K562 (cell line): ENCODE measurements at regions not wholly inside any gene's neighbourhood (a gene's known extent, or its start where the extent isn't known, plus 50 kb on each side); places are given as distances from the start of the nearest gene placed in this dataset.

ENCODE experiments used
- ATAC-seq: fragments of 200-7000 bp; cut with Tn5 transposase; 3 replicates; pipeline ENCODE4 v1.9.1; 2020; ENCODE audit warnings: moderate library complexity
- BruUV-seq: library from RNA; stranded (reverse); fragments of 400-500 nt; replicated peaks from 2 replicates; lab custom pipeline; 2021; lab: Mats Ljungman, UMichigan
- CTCF ChIA-PET: fragments of 300-600 bp; formaldehyde crosslinking; extraction: SDS; loops from one replicate; lab custom pipeline; 2021; ENCODE audit warnings: low intra/inter-chr PET ratio; lab: Yijun Ruan, JAX
- POLR2A ChIA-PET: fragments of 300-600, 350-650 bp; sonication (Branson Sonifier 250); formaldehyde crosslinking; extraction: SDS; loops from one replicate; lab custom pipeline; 2021; ENCODE audit warnings: antibody characterized with exemption, inconsistent platforms; lab: Yijun Ruan, JAX
- DNase-seq, 4 experiments: peaks; one replicate each; pipeline versions ENCODE4 v3.0.0 to v3.0.0-alpha.2; 2011 to 2018; ENCODE audit warnings: low spot score in 3 of 4, mixed read lengths in 3 of 4; ENCODE audit errors: extremely low read depth in 1 of 4
- FAIRE-seq: peaks from 2 replicates; lab custom pipeline; 2011; peaks lifted over from hg19 to GRCh38; lab: Jason Lieb, UNC
- H2AFZ ChIP-seq: 2 replicates; pipeline ENCODE4 v1.6.0; 2011; ENCODE audit warnings: low read depth, low read length, control low read depth, inconsistent platforms
- H3K27ac ChIP-seq: fragments of 200-600 bp; 3 replicates; pipeline ENCODE4 v1.8.0; 2011; ENCODE audit warnings: low read depth, mild to moderate bottlenecking, control low read depth, inconsistent platforms, low read length, moderate library complexity, mixed read lengths; ENCODE audit errors: extremely low read depth
- H3K27me3 ChIP-seq, 2 experiments: fragments of 300-600 bp in 1 of 2; 2 replicates in 1 of 2; 3 replicates in 1 of 2; pipeline versions ENCODE4 v1.6.0 to v1.8.0; 2011; ENCODE audit warnings: inconsistent platforms in 2 of 2, low read length in 2 of 2, mild to moderate bottlenecking in 1 of 2, mixed read lengths in 1 of 2, moderate library complexity in 1 of 2; ENCODE audit not compliant: control insufficient read depth in 2 of 2, insufficient read depth in 2 of 2
- H3K36me3 ChIP-seq: fragments of 300-600 bp; 3 replicates; pipeline ENCODE4 v1.8.0; 2011; ENCODE audit warnings: mild to moderate bottlenecking, low read length, inconsistent platforms; ENCODE audit not compliant: control insufficient read depth, insufficient read depth
- H3K4me1 ChIP-seq, 2 experiments: fragments of 200-600 bp in 1 of 2; replicated peaks in 1 of 2; 2 replicates in 1 of 2; 3 replicates in 1 of 2; pipeline versions ENCODE4 v1.5.1 to v1.8.0; 2011; ENCODE audit warnings: inconsistent platforms in 2 of 2, low read length in 2 of 2, mild to moderate bottlenecking in 1 of 2, mixed read lengths in 1 of 2, moderate library complexity in 1 of 2; ENCODE audit not compliant: control insufficient read depth in 2 of 2, insufficient read depth in 2 of 2
- H3K4me2 ChIP-seq: 2 replicates; pipeline ENCODE4 v1.6.1; 2011; ENCODE audit warnings: low read length, control low read depth, inconsistent platforms, mixed read lengths; ENCODE audit not compliant: insufficient read depth
- H3K4me3 ChIP-seq: fragments of 200-600 bp; sonication (generic), shearing (Covaris generic); 2 replicates; pipeline ENCODE4 v1.5.1; 2016; ENCODE audit warnings: control low read depth, inconsistent platforms
- H3K79me2 ChIP-seq: fragments of 200-600 bp; 3 replicates; pipeline ENCODE4 v1.8.0; 2011; ENCODE audit warnings: low read length, inconsistent platforms; ENCODE audit not compliant: control insufficient read depth, insufficient read depth
- H3K9ac ChIP-seq, 2 experiments: 2 replicates each; pipeline versions ENCODE4 v1.6.0 to v1.6.1; 2011; ENCODE audit warnings: low read depth in 2 of 2, low read length in 2 of 2, control low read depth in 1 of 2, inconsistent platforms in 1 of 2, mild to moderate bottlenecking in 1 of 2, mixed read lengths in 1 of 2; ENCODE audit not compliant: insufficient read depth in 1 of 2
- H3K9me1 ChIP-seq: one replicate; pipeline ENCODE4 v1.6.0; 2011; ENCODE audit warnings: inconsistent platforms, mild to moderate bottlenecking, low read length, moderate library complexity; ENCODE audit not compliant: control insufficient read depth, insufficient read depth
- H3K9me3 ChIP-seq: replicated peaks from 2 replicates; pipeline ENCODE4 v1.5.1; 2011; ENCODE audit warnings: low read depth, low read length, inconsistent platforms; ENCODE audit not compliant: control insufficient read depth, insufficient read depth
- H4K20me1 ChIP-seq: replicated peaks from 2 replicates; pipeline ENCODE4 v1.6.1; 2011; ENCODE audit warnings: low read length, inconsistent platforms, mixed read lengths; ENCODE audit not compliant: control insufficient read depth, insufficient read depth
- CCNT2 ChIP-seq: IDR thresholded peaks from 2 replicates; pipeline ENCODE4 v1.6.1; 2011; ENCODE audit warnings: borderline replicate concordance, low read depth, mild to moderate bottlenecking, moderate library complexity, mixed read lengths, low read length; ENCODE audit not compliant: insufficient read length; ENCODE audit errors: extremely low read depth
- FOXM1 ChIP-seq, 2 experiments: fragments of 450-650 bp in 1 of 2; sonication (generic) in 1 of 2; formaldehyde crosslinking in 1 of 2; IDR thresholded peaks; 2 replicates each; pipeline versions ENCODE4 v1.6.1 to v1.9.0; 2017 to 2022; ENCODE audit warnings: low read depth in 2 of 2, mild to moderate bottlenecking in 2 of 2, missing genetic modification reagents in 1 of 2, moderate library complexity in 1 of 2
- HLTF ChIP-seq: fragments of 450-650 bp; IDR thresholded peaks from 2 replicates; pipeline ENCODE4 v1.6.1; 2016
- L3MBTL2 ChIP-seq: fragments of 450-650 bp; IDR thresholded peaks from 2 replicates; pipeline ENCODE4 v1.6.1; 2016; ENCODE audit warnings: mild to moderate bottlenecking, moderate library complexity
- MXD1 ChIP-seq: fragments of 250-450 bp; sonication (Bioruptor Pico); IDR thresholded peaks from 2 replicates; pipeline ENCODE4 v1.8.0; 2021; ENCODE audit warnings: borderline replicate concordance, mild to moderate bottlenecking, moderate library complexity; ENCODE audit not compliant: poor library complexity, severe bottlenecking
- PRDM10 ChIP-seq: fragments of 450-650 bp; IDR thresholded peaks from 2 replicates; pipeline ENCODE4 v1.6.1; 2018; ENCODE audit not compliant: partially characterized antibody
- SLC30A9 ChIP-seq: fragments of 250-450 bp; sonication (Bioruptor Pico); IDR thresholded peaks from 2 replicates; pipeline ENCODE4 v1.8.0; 2022; ENCODE audit warnings: mild to moderate bottlenecking, moderate library complexity
- SMAD4 ChIP-seq: fragments of 250-450 bp; sonication (Bioruptor Pico); conservative IDR thresholded peaks from 2 replicates; pipeline ENCODE4 v1.8.0; 2021; ENCODE audit warnings: inconsistent platforms, mild to moderate bottlenecking, moderate library complexity
- SREBF1 ChIP-seq: fragments of 150-350 bp; IDR thresholded peaks from 2 replicates; pipeline ENCODE4 v1.6.1; 2014; ENCODE audit warnings: antibody characterized with exemption, low read depth, low read length, borderline replicate concordance
- SRSF9 ChIP-seq: fragments of 200-400 bp; formaldehyde crosslinking; IDR thresholded peaks from 2 replicates; pipeline ENCODE4 v1.6.1; 2017; ENCODE audit warnings: low read depth, low read length, borderline replicate concordance
- TAL1 ChIP-seq: fragments of 450-650 bp; IDR thresholded peaks from 2 replicates; pipeline ENCODE4 v1.6.1; 2016; ENCODE audit warnings: mild to moderate bottlenecking
- ZNF785 ChIP-seq: fragments of 250-450 bp; sonication (Bioruptor Pico); IDR thresholded peaks from 2 replicates; pipeline ENCODE4 v1.4.0; 2020; ENCODE audit warnings: mild to moderate bottlenecking
- WGBS: fragments of 100-300 bp; shearing (Covaris generic); methylation state at CpG from one replicate; pipeline ENCODE4 v1.1.6; 2016; ENCODE audit warnings: low coverage, mixed read lengths; ENCODE audit not compliant: insufficient coverage; ENCODE audit errors: missing lambda C conversion rate; 5-methylcytosine and 5-hydroxymethylcytosine counted together
- in situ Hi-C: fragments of 300-500 bp; cut with MboI; formaldehyde crosslinking; loops from 4 replicates; pipeline ENCODE4 v1.15.0; 2018; ENCODE audit warnings: inconsistent platforms, mixed read lengths
- intact Hi-C: fragments of 100-400 bp; cut with micrococcal nuclease; formaldehyde crosslinking; loops from 2 replicates; pipeline ENCODE4 v1.14.2; 2022

GRCh38 chr9:115956371-115956770 is 197.2 kb upstream of the PAPPA start:
- Histone ChIP-seq H3K27ac (no peak overlapping the region), H3K79me2 (no peaks in the 10 kb centered on the region), H3K4me1 (no peaks in the 10 kb centered on the region), H4K20me1 (no peaks in the 10 kb centered on the region), H2AFZ (no peak overlapping the region), H3K27me3 (no peaks in the 10 kb centered on the region), H3K9me3 (no peaks in the 10 kb centered on the region), H3K9me1 (no peaks in the 10 kb centered on the region), H3K4me2 (no peak overlapping the region), H3K9ac (no peak overlapping the region), H3K36me3 (no peaks in the 10 kb centered on the region), H3K4me3 (no peak overlapping the region)
- ChIA-PET CTCF (no interaction called here), POLR2A (no interaction called here)
- DNase-seq (no peak), FAIRE-seq (no peak), ATAC-seq (no peak)
- 0% methylated on average over 3 of the region's 3 CpGs for WGBS
- intact Hi-C loops: no loop called here
- no peak for TF ChIP-seq HLTF
- no peak for TF ChIP-seq SMAD4 (CRISPR knock-in tag)
- TF ChIP-seq TAL1: no peak
- TF ChIP-seq SRSF9: no peak
- TF ChIP-seq MXD1 (CRISPR knock-in tag): no peak
- TF ChIP-seq L3MBTL2: no peak
- no peak for TF ChIP-seq SREBF1
- TF ChIP-seq FOXM1 (IDR thresholded peaks at IDR 0.05; ENCODE audit: low read depth): no peak
- no peak for TF ChIP-seq FOXM1 (CRISPR knock-in tag; IDR thresholded peaks at IDR 0.05; ENCODE audit: low read depth)
- no peak for TF ChIP-seq ZNF785
- no peak for TF ChIP-seq CCNT2
- no peak for TF ChIP-seq SLC30A9 (CRISPR knock-in tag)
- TF ChIP-seq PRDM10: no peak
- no TSS peak for BruUV-seq
- in situ Hi-C loops: no loop called here
